SK-N-SH treated with all-trans-retinoic acid at 6 μM for 48 hours (cell line): ENCODE measurements at regions not wholly inside any gene's neighbourhood (a gene's known extent, or its start where the extent isn't known, plus 50 kb on each side); places are given as distances from the start of the nearest gene placed in this dataset.

Experiments
- ATAC-seq: fragments of 200-7000 bp; cut with Tn5 transposase; 3 replicates; pipeline ENCODE4 v1.9.1; 2020; ENCODE audit warnings: mild to moderate bottlenecking, moderate library complexity
- ARNTL ChIP-seq: fragments of 450-650 bp; formaldehyde crosslinking; IDR thresholded peaks from 2 replicates; pipeline ENCODE4 v1.5.0; 2020; ENCODE audit warnings: low read depth, mild to moderate bottlenecking, moderate library complexity, borderline replicate concordance
- BACH2 ChIP-seq: fragments of 250-450 bp; sonication (Bioruptor Pico); IDR thresholded peaks from 2 replicates; pipeline ENCODE4 v1.9.0; 2021; ENCODE audit warnings: mild to moderate bottlenecking, borderline replicate concordance
- CSDC2 ChIP-seq: fragments of 250-450 bp; sonication (Bioruptor Pico); IDR thresholded peaks from 2 replicates; pipeline ENCODE4 v1.5.0; 2020; ENCODE audit warnings: mild to moderate bottlenecking, moderate library complexity
- ESRRG ChIP-seq: fragments of 250-450 bp; sonication (Bioruptor Pico); IDR thresholded peaks from 2 replicates; pipeline ENCODE4 v1.6.1; 2021; ENCODE audit warnings: mild to moderate bottlenecking
- GLIS3 ChIP-seq: fragments of 250-450 bp; sonication (Bioruptor Pico); IDR thresholded peaks from 2 replicates; pipeline ENCODE4 v1.5.0; 2020; ENCODE audit warnings: mild to moderate bottlenecking, moderate library complexity
- ISL1 ChIP-seq: fragments of 250-450 bp; sonication (Bioruptor Pico); IDR thresholded peaks from 2 replicates; pipeline ENCODE4 v2.1.2; 2022; ENCODE audit warnings: mild to moderate bottlenecking, moderate library complexity
- OSR1 ChIP-seq: fragments of 250-450 bp; sonication (Bioruptor Pico); IDR thresholded peaks from 2 replicates; pipeline ENCODE4 v1.8.0; 2022; ENCODE audit warnings: moderate library complexity, mild to moderate bottlenecking, inconsistent platforms
- PATZ1 ChIP-seq: fragments of 250-450 bp; sonication (Bioruptor Pico); IDR thresholded peaks from 2 replicates; pipeline ENCODE4 v1.8.0; 2020; ENCODE audit warnings: mild to moderate bottlenecking, moderate library complexity, borderline replicate concordance
- PPARA ChIP-seq: fragments of 250-450 bp; sonication (Bioruptor Pico); IDR thresholded peaks from 2 replicates; pipeline ENCODE4 v1.5.0; 2020; ENCODE audit warnings: mild to moderate bottlenecking, borderline replicate concordance
- RARB ChIP-seq: fragments of 250-450 bp; sonication (Bioruptor Pico); IDR thresholded peaks from 2 replicates; pipeline ENCODE4 v1.8.0; 2021; ENCODE audit warnings: mild to moderate bottlenecking, moderate library complexity
- SNAI2 ChIP-seq: fragments of 250-450 bp; sonication (Bioruptor Pico); IDR thresholded peaks from 2 replicates; pipeline ENCODE4 v1.5.0; 2020; ENCODE audit warnings: mild to moderate bottlenecking, moderate library complexity
- TCF4 ChIP-seq: fragments of 250-450 bp; sonication (Bioruptor Pico); IDR thresholded peaks from 2 replicates; pipeline ENCODE4 v1.8.0; 2021; ENCODE audit warnings: mild to moderate bottlenecking, moderate library complexity, borderline replicate concordance
- TOX ChIP-seq: fragments of 250-450 bp; sonication (Bioruptor Pico); IDR thresholded peaks from 2 replicates; pipeline ENCODE4 v1.8.0; 2021; ENCODE audit warnings: mild to moderate bottlenecking, moderate library complexity, borderline replicate concordance
- ZC3H10 ChIP-seq: fragments of 250-450 bp; sonication (Bioruptor Pico); IDR thresholded peaks from 2 replicates; pipeline ENCODE4 v1.5.1; 2021; ENCODE audit warnings: mild to moderate bottlenecking, moderate library complexity
- ZFP30 ChIP-seq: fragments of 450-650 bp; formaldehyde crosslinking; IDR thresholded peaks from 2 replicates; pipeline ENCODE4 v1.5.0; 2022; ENCODE audit warnings: mild to moderate bottlenecking, moderate library complexity
- ZNF565 ChIP-seq: fragments of 450-650 bp; formaldehyde crosslinking; conservative IDR thresholded peaks from 2 replicates; pipeline ENCODE4 v1.5.0; 2020; ENCODE audit warnings: low read depth, mild to moderate bottlenecking, moderate library complexity
- ZNF8 ChIP-seq: fragments of 450-650 bp; formaldehyde crosslinking; IDR thresholded peaks from 2 replicates; pipeline ENCODE4 v1.5.0; 2020; ENCODE audit warnings: mild to moderate bottlenecking, moderate library complexity
- TF ChIP-seq, protein P1 (sequence below): fragments of 250-450 bp; sonication (Bioruptor Pico); IDR thresholded peaks from 2 replicates; pipeline ENCODE4 v1.5.1; 2020; ENCODE audit warnings: low read depth, mild to moderate bottlenecking, moderate library complexity
- TF ChIP-seq, protein P2 (sequence below): fragments of 250-450 bp; sonication (Bioruptor Pico); IDR thresholded peaks from 2 replicates; pipeline ENCODE4 v1.5.0; 2020; ENCODE audit warnings: mild to moderate bottlenecking, moderate library complexity

DNA sequence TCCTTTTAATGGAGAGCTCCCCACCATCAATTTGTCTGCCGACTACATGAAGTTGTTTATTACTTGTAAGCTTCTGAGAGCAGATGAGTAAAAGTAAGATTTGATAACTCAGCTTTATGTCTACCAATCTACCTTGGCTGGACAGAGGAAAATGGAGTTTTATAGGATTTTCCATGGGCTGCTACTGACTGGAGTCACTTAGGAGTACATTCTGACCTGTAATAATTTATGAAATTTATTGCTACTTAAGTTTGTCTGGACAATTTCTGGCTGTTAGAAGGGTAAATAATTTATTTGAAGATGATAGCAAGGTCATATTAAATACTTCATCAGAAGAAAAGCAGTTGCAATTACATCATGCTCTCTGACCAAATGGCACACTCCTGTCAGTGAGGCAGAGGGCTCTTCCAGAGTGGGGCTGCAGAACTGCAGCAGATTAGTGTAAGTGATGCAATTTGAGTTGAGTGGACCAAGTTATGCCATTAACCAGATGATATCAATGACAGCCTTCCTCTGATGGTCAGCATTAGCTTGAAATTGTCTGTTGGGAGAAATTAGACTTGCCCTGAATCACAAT is 736.7 kb upstream of the PTBP2 start (continued):
- peak; percentile 69 for TF ChIP-seq TCF4

DNA sequence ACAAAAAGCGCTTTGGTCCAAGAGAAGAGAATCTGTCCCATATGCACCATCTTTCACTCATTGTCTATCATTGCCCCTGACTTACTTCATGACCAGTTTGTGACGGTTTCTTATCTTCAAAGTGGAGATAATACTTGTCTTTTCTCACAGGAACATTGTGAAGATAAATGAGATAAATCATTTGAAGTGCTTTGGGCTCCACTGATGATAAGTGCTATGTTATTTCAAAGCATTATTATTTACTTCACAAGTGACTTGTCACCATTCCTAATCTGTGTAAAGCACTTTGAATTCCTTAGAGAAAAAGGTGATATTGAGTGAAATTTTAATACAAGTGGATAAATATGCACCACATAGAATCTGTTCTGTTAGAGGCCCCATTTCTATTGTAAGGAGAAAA is 731.6 kb upstream of the PTBP2 start:
- ATAC-seq = no peak
- TF ChIP-seq ZC3H10 (CRISPR knock-in tag) (no peak), GLIS3 (CRISPR knock-in tag) (no peak), ZNF8 (CRISPR knock-in tag) (no peak), BACH2 (CRISPR knock-in tag) (no peak)
- TF ChIP-seq, all 23 proteins: peak for 0

GRCh38 chr1:95991787-95992520 is 729.6 kb upstream of the PTBP2 start:
- TF ChIP-seq ISL1 (CRISPR knock-in tag) (peak; percentile 92), TCF4 (peak; percentile 45; the same call in 1 of the 2 replicates), PATZ1 (no peak), CSDC2 (CRISPR knock-in tag) (no peak), ARNTL (CRISPR knock-in tag) (no peak)
- ATAC-seq = no peak

DNA sequence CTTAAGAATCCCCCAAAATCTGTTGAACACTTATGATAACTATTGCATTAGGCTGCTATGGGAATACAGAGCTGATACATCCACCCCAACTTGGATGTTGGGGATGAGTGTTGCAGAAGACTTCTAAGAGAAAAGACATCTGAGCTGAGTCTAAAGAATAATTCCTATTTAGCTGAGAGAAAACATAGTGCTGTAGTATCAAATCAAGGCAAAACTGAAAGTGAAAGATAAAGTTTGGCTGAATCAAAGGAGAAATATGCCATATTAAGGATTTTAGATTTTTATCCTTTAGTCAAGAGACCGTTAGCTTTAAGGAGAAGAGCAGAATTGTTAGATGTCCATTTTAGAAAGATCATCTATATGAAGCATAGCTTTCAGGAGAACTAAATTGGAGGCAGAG is 726.9 kb upstream of the PTBP2 start:
- TF ChIP-seq OSR1 (CRISPR knock-in tag) = no peak
- no peak for TF ChIP-seq ESRRG
- no peak for TF ChIP-seq TOX (CRISPR knock-in tag)
- TF ChIP-seq ZNF8 (CRISPR knock-in tag) = no peak
- TF ChIP-seq CSDC2 (CRISPR knock-in tag) = no peak
- no peak for TF ChIP-seq GLIS3 (CRISPR knock-in tag)
- no peak for TF ChIP-seq SNAI2 (CRISPR knock-in tag)
- TF ChIP-seq, protein P1, sequence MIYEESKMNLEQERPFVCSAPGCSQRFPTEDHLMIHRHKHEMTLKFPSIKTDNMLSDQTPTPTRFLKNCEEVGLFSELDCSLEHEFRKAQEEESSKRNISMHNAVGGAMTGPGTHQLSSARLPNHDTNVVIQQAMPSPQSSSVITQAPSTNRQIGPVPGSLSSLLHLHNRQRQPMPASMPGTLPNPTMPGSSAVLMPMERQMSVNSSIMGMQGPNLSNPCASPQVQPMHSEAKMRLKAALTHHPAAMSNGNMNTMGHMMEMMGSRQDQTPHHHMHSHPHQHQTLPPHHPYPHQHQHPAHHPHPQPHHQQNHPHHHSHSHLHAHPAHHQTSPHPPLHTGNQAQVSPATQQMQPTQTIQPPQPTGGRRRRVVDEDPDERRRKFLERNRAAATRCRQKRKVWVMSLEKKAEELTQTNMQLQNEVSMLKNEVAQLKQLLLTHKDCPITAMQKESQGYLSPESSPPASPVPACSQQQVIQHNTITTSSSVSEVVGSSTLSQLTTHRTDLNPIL = no peak
- TF ChIP-seq, all 23 proteins: peak for 0
- no peak for ATAC-seq

DNA sequence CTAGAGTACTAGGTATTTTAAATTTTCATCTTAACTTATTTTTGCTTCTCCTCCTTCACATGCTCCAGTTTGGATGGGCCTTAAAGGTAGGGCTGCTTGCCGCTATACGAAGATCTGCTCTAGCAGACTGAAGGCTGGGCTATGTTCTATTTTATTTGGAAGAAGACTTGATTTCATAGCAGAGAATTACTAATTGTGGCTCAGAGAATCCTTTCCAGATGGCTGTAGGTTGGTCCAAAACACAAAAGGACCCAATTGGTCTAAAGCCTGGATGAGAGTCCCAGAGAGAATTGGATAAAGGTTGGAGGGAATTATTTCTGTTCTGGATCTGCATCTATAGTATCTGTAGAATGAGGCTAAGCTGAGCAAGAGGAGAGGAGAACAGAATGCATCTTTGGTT is 719.4 kb upstream of the PTBP2 start:
- ATAC-seq = no peak
- TF ChIP-seq ZC3H10 (CRISPR knock-in tag) (no peak), CSDC2 (CRISPR knock-in tag) (no peak), ISL1 (CRISPR knock-in tag) (no peak), TOX (CRISPR knock-in tag) (no peak), RARB (CRISPR knock-in tag) (no peak), OSR1 (CRISPR knock-in tag) (no peak), ZFP30 (CRISPR knock-in tag) (no peak), ARNTL (CRISPR knock-in tag) (no peak), PATZ1 (no peak), SNAI2 (CRISPR knock-in tag) (no peak), ZNF565 (CRISPR knock-in tag) (no peak), PPARA (no peak)
- TF ChIP-seq, protein P2, sequence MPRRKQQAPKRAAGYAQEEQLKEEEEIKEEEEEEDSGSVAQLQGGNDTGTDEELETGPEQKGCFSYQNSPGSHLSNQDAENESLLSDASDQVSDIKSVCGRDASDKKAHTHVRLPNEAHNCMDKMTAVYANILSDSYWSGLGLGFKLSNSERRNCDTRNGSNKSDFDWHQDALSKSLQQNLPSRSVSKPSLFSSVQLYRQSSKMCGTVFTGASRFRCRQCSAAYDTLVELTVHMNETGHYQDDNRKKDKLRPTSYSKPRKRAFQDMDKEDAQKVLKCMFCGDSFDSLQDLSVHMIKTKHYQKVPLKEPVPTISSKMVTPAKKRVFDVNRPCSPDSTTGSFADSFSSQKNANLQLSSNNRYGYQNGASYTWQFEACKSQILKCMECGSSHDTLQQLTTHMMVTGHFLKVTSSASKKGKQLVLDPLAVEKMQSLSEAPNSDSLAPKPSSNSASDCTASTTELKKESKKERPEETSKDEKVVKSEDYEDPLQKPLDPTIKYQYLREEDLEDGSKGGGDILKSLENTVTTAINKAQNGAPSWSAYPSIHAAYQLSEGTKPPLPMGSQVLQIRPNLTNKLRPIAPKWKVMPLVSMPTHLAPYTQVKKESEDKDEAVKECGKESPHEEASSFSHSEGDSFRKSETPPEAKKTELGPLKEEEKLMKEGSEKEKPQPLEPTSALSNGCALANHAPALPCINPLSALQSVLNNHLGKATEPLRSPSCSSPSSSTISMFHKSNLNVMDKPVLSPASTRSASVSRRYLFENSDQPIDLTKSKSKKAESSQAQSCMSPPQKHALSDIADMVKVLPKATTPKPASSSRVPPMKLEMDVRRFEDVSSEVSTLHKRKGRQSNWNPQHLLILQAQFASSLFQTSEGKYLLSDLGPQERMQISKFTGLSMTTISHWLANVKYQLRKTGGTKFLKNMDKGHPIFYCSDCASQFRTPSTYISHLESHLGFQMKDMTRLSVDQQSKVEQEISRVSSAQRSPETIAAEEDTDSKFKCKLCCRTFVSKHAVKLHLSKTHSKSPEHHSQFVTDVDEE = no peak
